ENCODE measurements at regions not wholly inside any gene's neighbourhood (a gene's known extent, or its start where the extent isn't known, plus 50 kb on each side); places are given as distances from the start of the nearest gene placed in this dataset.
"Not testable (repeated sequence)": the region's sequence is repeated elsewhere in the genome, so short reads cannot be mapped to it uniquely, and the experiment has no call there.

- DNase-seq (ENCODE audit: low read depth in 3 of 3, low spot score in 2 of 3) = no peak
These were observed 301.2 kb upstream of the ZNF804A start for GRCh38 chr2:184297085-184297484.

GRCh38 chr2:184302506-184302905, 295.8 kb upstream of the ZNF804A start:
- no peak for DNase-seq (ENCODE audit: low read depth in 3 of 3, low spot score in 2 of 3)

- DNase-seq (ENCODE audit: low read depth in 3 of 3, low spot score in 2 of 3) = no peak
These were observed 294.3 kb upstream of the ZNF804A start for GRCh38 chr2:184304006-184304405.

GRCh38 chr2:184305105-184305504, 293.2 kb upstream of the ZNF804A start:
- DNase-seq (ENCODE audit: low read depth in 3 of 3, low spot score in 2 of 3) = no peak

- DNase-seq (ENCODE audit: low read depth in 3 of 3, low spot score in 2 of 3) = no peak
These were observed 289.6 kb upstream of the ZNF804A start for GRCh38 chr2:184308706-184309105.

GRCh38 chr2:184312970-184313369, 285.4 kb upstream of the ZNF804A start:
- no peak for DNase-seq (ENCODE audit: low read depth in 3 of 3, low spot score in 2 of 3)

GRCh38 chr2:184314829-184315228, 283.5 kb upstream of the ZNF804A start:
- DNase-seq (ENCODE audit: low read depth in 3 of 3, low spot score in 2 of 3) = no peak

- no peak for DNase-seq (ENCODE audit: low read depth in 3 of 3, low spot score in 2 of 3)
These were observed 281.4 kb upstream of the ZNF804A start for GRCh38 chr2:184316921-184317320.

GRCh38 chr2:184322615-184323014, 275.7 kb upstream of the ZNF804A start:
- no peak for DNase-seq (ENCODE audit: low read depth in 3 of 3, low spot score in 2 of 3)

- DNase-seq (ENCODE audit: low read depth in 3 of 3, low spot score in 2 of 3) = no peak
These were observed 272.3 kb upstream of the ZNF804A start for GRCh38 chr2:184326066-184326465.

- DNase-seq (ENCODE audit: low read depth in 3 of 3, low spot score in 2 of 3) = not testable (repeated sequence)
These were observed 270.5 kb upstream of the ZNF804A start for GRCh38 chr2:184327805-184328204.

- not testable (repeated sequence) for DNase-seq (ENCODE audit: low read depth in 3 of 3, low spot score in 2 of 3)
These were observed 267.8 kb upstream of the ZNF804A start for GRCh38 chr2:184330561-184330960.

GRCh38 chr2:184336688-184337087, 261.6 kb upstream of the ZNF804A start:
- no peak for DNase-seq (ENCODE audit: low read depth in 3 of 3, low spot score in 2 of 3)

- no peak for DNase-seq (ENCODE audit: low read depth in 3 of 3, low spot score in 2 of 3)
These were observed 259.6 kb upstream of the ZNF804A start for GRCh38 chr2:184338771-184339170.

- no peak for DNase-seq (ENCODE audit: low read depth in 3 of 3, low spot score in 2 of 3)
These were observed 258.4 kb upstream of the ZNF804A start for GRCh38 chr2:184339966-184340365.

- no peak for DNase-seq (ENCODE audit: low read depth in 3 of 3, low spot score in 2 of 3)
These were observed 251.9 kb upstream of the ZNF804A start for GRCh38 chr2:184346338-184346862.

GRCh38 chr2:184351126-184351525, 247.2 kb upstream of the ZNF804A start:
- DNase-seq (ENCODE audit: low read depth in 3 of 3, low spot score in 2 of 3) = no peak

- no peak for DNase-seq (ENCODE audit: low read depth in 3 of 3, low spot score in 2 of 3)
These were observed 241.3 kb upstream of the ZNF804A start for GRCh38 chr2:184357033-184357432.

GRCh38 chr2:184359379-184359778, 238.9 kb upstream of the ZNF804A start:
- DNase-seq (ENCODE audit: low read depth in 3 of 3, low spot score in 2 of 3) = no peak

GRCh38 chr2:184363213-184363612, 235.1 kb upstream of the ZNF804A start:
- DNase-seq (ENCODE audit: low read depth in 3 of 3, low spot score in 2 of 3) = no peak

- DNase-seq (ENCODE audit: low read depth in 3 of 3, low spot score in 2 of 3) = no peak
These were observed 231.1 kb upstream of the ZNF804A start for GRCh38 chr2:184367211-184367610.

GRCh38 chr2:184369307-184369706, 229.0 kb upstream of the ZNF804A start:
- no peak for DNase-seq (ENCODE audit: low read depth in 3 of 3, low spot score in 2 of 3)

- no peak for DNase-seq (ENCODE audit: low read depth in 3 of 3, low spot score in 2 of 3)
These were observed 227.4 kb upstream of the ZNF804A start for GRCh38 chr2:184370954-184371353.

Data from right renal cortex interstitium (tissue), 3 donors.